HG02885 (cell line): ENCODE measurements at regions not wholly inside any gene's neighbourhood (a gene's known extent, or its start where the extent isn't known, plus 50 kb on each side); places are given as distances from the start of the nearest gene placed in this dataset.

ENCODE experiments used
- ATAC-seq: cut with Tn5 transposase; IDR thresholded peaks from one replicate; pipeline ENCODE4 v1.9.1; 2021; ENCODE audit warnings: mild to moderate bottlenecking; ENCODE audit not compliant: unreplicated experiment, poor library complexity

DNA sequence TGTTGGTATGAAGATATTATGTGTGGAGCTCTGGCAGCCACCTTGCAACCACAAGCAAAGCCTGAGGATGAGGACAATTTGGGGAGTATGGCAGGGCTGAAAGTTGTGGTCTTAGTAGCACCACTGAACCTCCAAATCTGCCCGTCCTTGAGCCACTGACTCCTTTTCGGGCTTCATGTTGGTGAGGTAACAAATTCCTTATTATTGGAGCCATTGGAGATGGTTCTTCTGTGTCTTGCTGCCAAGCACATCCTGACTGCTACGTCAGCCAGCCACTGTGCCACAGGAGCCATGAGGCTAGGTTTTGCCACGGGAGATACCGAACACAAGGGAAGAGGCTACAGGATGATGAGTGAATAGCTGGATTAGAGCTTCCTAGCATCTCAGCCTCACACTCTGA is 201.6 kb downstream of the BMP7 start:
- ATAC-seq, result no peak

DNA sequence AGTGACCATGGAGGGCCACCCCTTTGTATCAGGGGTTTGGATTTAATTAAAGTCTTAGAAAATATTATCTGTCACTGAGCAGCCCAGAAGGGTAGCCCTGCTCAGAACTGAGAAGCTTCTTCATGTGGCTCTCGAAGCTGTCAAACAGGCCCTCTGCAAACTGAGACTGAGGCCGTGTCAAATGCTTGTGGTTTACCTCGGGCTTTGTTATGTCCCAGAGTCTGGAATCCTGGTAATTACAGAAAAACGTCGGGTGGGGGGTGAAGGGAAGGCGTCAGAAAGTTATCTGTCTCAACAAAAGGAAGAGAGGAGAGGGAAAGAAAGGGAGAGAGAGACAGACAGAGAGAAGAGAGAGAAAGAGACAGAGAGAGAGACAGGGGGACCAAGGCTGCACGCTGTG is 200.8 kb downstream of the BMP7 start:
- no peak for ATAC-seq

GRCh38 chr20:57066126-57066900 is 200.1 kb downstream of the BMP7 start:
- ATAC-seq, result no peak

- no peak for ATAC-seq
These were observed 197.0 kb downstream of the BMP7 start for GRCh38 chr20:57069442-57069841.

- ATAC-seq, result no peak
These were observed 196.1 kb downstream of the BMP7 start for GRCh38 chr20:57070296-57070695.

GRCh38 chr20:57071283-57071731 is 195.1 kb downstream of the BMP7 start:
- ATAC-seq, result no peak

- ATAC-seq, result no peak
These were observed 194.4 kb downstream of the BMP7 start for GRCh38 chr20:57071954-57072583.

- ATAC-seq, result no peak
These were observed 193.0 kb downstream of the BMP7 start for GRCh38 chr20:57073402-57073801.

DNA sequence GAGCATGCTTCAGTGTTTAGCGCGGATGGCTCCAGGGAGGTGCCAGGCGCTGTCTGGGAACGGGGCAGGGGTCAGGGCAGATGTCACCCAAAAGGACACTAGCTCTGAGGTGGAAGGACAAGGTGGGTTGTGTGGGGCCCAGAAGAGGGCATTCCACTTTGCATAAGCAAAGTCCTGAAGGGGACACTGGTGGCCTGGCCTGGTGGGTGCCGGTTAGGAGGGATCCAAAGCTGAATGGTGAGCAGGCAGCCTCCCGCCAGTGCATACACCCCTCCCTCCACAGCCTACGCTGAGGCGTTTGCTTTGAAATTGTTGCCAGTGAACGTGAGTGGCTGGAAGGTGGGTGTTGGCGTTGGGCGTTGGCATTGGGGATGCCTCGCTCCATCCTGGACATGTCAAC is 192.1 kb downstream of the BMP7 start:
- no peak for ATAC-seq

DNA sequence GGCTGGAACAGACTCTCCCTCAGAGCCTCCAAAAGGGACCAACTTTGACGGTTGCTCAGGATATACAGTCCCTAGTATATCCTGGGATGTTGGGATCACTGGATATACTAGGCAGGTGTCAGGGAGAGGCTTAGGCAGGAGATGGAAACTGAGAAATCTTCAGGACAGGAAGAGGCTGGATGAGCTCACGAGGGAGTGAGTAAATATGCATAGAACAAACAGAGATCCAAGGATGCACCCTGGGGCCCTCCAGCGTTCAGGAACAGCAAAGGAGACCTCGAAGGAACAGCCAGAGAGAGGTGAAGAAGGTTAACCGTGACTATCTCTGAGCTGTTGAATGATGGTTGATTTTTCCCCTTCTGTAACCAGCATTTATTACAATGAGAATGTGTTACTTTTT is 191.3 kb downstream of the BMP7 start:
- no peak for ATAC-seq

GRCh38 chr20:57075603-57076002 is 190.8 kb downstream of the BMP7 start:
- ATAC-seq, result no peak

DNA sequence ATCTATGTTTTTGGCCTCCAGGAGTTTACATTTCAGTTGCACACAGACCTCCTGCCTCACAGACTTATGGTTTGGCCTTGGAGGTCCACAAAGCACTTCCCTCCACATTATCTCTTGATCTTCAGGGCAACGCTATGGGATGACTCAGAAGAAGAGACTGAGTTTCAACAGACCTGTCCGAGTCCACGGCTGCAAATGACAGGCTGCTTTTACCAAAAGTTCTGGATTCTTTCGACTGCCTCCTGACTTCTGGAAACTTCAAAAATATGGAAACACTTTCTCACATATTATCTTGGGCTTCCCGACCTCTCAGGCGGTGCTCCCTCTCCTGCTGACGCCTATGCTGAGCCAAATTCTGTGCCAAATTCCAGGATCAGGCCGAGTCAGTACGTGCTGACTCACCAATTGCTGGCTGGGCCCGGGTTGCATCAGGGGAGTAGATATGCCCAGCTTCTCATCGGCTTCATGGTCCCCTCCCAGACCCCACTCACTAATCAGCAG is 190.2 kb downstream of the BMP7 start:
- ATAC-seq, result no peak

- no peak for ATAC-seq
These were observed 189.5 kb downstream of the BMP7 start for GRCh38 chr20:57076951-57077350.

DNA sequence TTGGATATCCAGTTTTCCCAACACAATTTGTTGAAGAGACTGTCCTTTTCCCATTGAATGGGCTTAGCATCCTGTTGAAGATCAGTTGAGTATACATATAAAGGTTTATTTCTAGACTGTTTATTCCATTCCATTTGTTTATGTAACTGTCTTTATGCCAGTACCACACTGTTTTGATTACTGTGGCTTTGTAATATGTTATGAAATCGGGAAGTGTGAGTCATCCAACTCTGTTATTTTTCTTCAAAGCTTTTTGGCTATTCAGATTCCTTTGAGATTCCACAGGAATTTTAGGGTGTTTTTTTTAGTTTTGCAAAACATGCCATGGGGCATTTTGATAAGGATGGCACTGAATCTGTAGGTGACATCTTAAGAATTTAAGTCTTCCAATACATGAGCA is 188.3 kb downstream of the BMP7 start:
- ATAC-seq, result no peak

DNA sequence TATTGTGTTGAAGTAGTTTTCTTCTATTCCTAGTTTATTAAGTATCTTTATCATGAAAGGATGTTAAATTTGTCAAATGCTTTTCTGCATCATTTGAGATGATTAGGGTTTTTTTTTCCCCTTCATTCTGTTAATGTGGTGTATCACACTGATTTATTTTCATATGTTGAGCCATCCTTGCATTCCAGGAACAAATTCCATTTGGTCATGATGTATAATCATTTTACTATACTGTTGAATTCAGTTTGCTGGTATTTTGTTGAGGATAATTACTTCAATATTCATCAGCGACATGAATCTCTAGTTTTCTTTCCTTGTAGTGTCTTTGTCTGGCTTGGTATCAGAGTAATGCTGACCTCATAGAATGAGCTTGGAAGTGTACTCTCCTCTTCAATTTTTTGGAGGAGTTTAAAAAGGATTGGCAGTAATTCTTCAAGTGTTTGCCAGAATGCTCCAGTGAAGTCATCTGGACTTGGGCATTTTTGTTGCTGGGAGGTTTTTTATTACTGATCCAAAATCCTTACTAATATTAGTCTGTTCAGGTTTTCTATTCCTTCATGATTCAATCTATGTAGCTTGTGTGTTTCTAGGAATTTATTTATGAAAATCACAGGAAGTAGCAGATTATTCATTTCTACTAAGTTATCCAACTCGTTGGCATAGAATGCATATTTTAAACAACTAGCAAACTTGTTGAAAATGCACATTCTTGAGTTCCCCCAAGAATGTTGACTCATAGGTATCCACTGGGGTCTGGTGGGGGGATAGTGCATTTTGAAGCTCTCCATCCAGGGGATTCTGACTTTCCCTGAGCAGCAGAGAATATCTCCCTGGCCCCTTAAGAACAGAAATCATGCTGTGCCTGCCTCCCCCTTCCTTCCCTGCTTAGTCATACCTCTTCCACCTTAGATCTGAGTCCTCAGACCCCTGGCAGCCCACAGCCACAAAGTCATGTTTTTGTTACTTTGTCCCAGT is 187.1 kb downstream of the BMP7 start:
- no peak for ATAC-seq

DNA sequence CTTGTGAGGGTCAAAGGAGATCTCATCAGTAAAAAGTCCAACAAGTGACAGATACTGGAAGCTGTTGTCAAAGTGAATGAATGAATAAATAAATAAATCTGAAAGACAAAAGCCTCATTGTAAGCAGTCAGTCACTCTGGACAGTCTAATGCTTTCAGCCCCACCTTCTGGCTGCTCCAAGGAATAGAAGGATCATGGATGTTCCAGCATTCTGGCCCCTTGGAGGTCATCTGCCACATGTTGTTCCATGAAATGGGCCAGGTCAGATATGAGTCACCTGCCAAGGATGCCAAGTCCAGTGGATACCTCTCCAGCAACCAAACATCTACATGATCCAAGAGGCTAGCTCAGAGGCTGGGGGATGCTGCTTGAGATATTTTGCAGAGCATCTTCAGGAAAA is 185.6 kb downstream of the BMP7 start:
- ATAC-seq, result no peak

DNA sequence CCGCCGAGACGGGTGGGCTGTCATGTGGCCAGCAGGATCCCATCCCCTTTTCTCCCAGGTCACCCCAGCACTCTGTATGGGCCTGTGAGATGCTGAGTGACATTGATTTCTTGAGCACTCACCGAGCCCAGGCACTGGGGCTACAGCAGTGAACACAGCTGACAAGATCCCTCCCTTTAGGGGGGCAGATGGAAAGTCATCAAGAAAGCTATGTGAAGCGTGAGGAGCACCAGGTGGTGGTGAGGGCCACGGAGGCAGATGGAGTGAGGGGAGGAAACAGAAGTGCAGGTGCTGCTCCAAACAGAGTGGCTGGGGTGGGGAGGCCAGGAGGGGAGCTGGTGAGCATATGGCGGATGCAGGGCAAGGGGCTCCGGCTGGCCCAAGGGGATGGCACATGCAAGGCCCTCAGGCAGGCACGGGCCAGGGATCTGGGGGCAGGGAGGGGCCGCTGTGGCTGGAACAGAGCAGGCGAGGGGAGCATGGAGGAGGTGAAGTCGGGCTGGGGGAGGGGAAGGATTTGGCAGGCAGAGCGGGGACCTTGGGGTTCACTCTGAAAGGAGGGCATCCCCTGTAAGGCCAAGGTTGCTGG is 184.0 kb downstream of the BMP7 start:
- no peak for ATAC-seq

DNA sequence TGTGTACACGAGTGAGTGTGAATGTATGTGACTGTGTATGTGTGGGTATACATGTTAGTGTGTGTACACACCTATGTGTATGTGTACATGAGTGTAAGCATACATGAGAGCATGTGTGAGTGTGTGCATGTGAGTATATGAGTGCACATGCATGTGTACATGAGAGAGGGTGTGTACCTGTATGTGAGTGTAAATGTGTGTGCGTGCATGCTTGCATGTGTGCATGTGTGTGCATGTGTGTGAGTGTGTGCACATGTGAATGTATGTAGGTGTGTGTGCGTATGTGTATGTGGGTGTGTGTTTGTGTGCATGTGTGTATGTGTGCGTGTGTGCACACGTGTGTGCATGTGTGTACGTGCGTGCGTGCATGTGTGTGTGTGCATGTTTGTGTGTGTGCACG is 183.4 kb downstream of the BMP7 start:
- ATAC-seq, result no peak

DNA sequence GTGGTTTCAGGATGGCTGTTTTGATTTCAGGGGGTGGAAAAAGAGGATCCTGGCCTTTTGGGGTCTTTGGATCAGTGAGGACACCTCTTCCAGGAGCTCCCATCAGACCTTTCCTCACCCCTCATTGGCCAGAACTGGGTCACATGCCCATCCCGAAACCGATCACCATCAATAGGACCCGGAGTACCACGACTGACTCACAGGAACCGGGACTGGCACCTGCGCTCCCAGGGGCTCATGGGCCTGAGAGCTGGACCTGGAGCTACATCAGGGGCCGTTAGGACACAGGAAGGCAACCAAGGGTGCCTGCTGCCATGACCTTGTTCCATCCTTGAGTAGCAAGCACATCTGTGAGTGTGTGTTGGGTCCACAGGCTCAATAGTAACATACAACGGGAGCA is 180.4 kb downstream of the BMP7 start:
- no peak for ATAC-seq

GRCh38 chr20:57087102-57087501 is 179.3 kb downstream of the BMP7 start:
- no peak for ATAC-seq
